ENCODE measurements at regions not wholly inside any gene's neighbourhood (a gene's known extent, or its start where the extent isn't known, plus 50 kb on each side); places are given as distances from the start of the nearest gene placed in this dataset.
A peak's percentile ranks its signal among the peaks of the same experiment; 100 is the strongest.
"Not testable (repeated sequence)": the region's sequence is repeated elsewhere in the genome, so short reads cannot be mapped to it uniquely, and the experiment has no call there.

DNA sequence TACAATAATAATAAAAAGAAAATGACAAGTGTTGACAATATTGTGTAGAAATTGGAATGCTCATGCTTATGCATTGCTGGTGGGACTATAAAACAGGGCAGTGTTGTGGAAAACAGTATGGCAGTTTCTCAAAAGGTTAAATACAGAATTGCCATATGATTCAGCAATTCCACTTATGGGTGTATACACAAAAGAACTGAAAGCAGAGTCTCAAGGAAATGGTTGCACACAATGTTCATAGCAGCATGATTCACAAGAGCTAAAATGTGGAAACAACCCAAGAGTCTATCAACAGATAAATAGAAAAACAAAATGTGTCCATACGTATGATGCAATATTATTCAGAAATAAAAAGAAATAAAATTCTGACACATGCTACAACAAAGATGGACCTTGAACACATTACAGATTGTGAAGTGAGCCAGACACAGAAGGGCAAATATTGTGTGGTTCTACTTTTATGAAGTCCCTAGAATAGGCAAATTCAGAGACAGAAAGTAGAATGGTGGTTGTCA is 64.8 kb upstream of the GRM8 start:
- Histone ChIP-seq H2AFZ (ENCODE audit: low read length) (no peak overlapping the region), H3K27ac (ENCODE audit: insufficient read depth, low read length) (no peak overlapping the region), H3K79me2 (ENCODE audit: control insufficient read depth, insufficient read depth, low read length) (no peaks in the 10 kb centered on the region), H3K9ac (ENCODE audit: insufficient read depth, low read length) (no peak overlapping the region), H3K4me3 (replicated peaks in 1 of 4; ENCODE audit: control extremely low read depth in 1 of 4, insufficient read depth in 1 of 4, low read depth in 3 of 4, low read length in 4 of 4) (no peak overlapping the region), H3K4me1 (ENCODE audit: control insufficient read depth, extremely low read depth, insufficient read depth, low read length) (no peaks in the 10 kb centered on the region), H3K27me3 (ENCODE audit: control insufficient read depth, insufficient read depth, low read length) (no peaks in the 10 kb centered on the region), H4K20me1 (ENCODE audit: control insufficient read depth, extremely low read depth, insufficient read depth, low read length) (no peaks in the 10 kb centered on the region), H3K36me3 (ENCODE audit: control insufficient read depth, insufficient read depth, low read length) (no peaks in the 10 kb centered on the region), H3K9me3 (ENCODE audit: control insufficient read depth, insufficient read depth, low read depth, low read length) (no peaks in the 10 kb centered on the region), H3K4me2 (ENCODE audit: extremely low read depth, insufficient read depth, low read length) (no peak overlapping the region)
- TF ChIP-seq, protein P1, sequence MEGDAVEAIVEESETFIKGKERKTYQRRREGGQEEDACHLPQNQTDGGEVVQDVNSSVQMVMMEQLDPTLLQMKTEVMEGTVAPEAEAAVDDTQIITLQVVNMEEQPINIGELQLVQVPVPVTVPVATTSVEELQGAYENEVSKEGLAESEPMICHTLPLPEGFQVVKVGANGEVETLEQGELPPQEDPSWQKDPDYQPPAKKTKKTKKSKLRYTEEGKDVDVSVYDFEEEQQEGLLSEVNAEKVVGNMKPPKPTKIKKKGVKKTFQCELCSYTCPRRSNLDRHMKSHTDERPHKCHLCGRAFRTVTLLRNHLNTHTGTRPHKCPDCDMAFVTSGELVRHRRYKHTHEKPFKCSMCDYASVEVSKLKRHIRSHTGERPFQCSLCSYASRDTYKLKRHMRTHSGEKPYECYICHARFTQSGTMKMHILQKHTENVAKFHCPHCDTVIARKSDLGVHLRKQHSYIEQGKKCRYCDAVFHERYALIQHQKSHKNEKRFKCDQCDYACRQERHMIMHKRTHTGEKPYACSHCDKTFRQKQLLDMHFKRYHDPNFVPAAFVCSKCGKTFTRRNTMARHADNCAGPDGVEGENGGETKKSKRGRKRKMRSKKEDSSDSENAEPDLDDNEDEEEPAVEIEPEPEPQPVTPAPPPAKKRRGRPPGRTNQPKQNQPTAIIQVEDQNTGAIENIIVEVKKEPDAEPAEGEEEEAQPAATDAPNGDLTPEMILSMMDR (conservative IDR thresholded peaks at IDR 0.05 in 1 of 2, IDR thresholded peaks at IDR 0.05 in 1 of 2; ENCODE audit: low read depth in 1 of 2, low read length in 2 of 2): no peak
- TF ChIP-seq EZH2 (IDR thresholded peaks at IDR 0.05; ENCODE audit: low read length, missing control alignments): no peak
- DNase-seq (ENCODE audit: low read depth in 2 of 2): peak in 1 of 2 donors; percentile 8

DNA sequence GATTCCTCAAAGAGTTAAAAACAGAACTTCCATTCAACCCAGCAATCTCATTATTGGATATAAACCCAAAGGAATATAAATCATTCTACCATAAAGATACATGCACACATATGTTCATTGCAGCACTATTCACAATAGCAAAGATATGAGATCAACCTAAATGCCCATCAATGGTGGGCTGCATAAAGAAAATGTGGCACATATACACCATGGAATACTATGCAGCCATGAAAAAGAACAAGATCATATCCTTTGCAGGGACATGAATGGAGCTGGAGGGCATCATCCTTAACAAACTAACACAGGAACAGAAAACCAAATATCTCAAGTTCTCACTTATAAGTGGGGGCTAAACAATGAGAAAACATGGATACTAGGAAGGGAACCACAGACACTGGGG is 64.1 kb upstream of the GRM8 start:
- H3K4me2 ChIP-seq (ENCODE audit: extremely low read depth, insufficient read depth, low read length); H3K27me3 ChIP-seq (ENCODE audit: control insufficient read depth, insufficient read depth, low read length); H3K4me3 ChIP-seq (replicated peaks in 1 of 4; ENCODE audit: control extremely low read depth in 1 of 4, insufficient read depth in 1 of 4, low read depth in 3 of 4, low read length in 4 of 4); H3K79me2 ChIP-seq (ENCODE audit: control insufficient read depth, insufficient read depth, low read length); H4K20me1 ChIP-seq (ENCODE audit: control insufficient read depth, extremely low read depth, insufficient read depth, low read length); H2AFZ ChIP-seq (ENCODE audit: low read length); H3K9me3 ChIP-seq (ENCODE audit: control insufficient read depth, insufficient read depth, low read depth, low read length); H3K9ac ChIP-seq (ENCODE audit: insufficient read depth, low read length); DNase-seq (ENCODE audit: low read depth in 2 of 2); H3K27ac ChIP-seq (ENCODE audit: insufficient read depth, low read length); H3K36me3 ChIP-seq (ENCODE audit: control insufficient read depth, insufficient read depth, low read length); H3K4me1 ChIP-seq (ENCODE audit: control insufficient read depth, extremely low read depth, insufficient read depth, low read length): not testable (repeated sequence)

DNA sequence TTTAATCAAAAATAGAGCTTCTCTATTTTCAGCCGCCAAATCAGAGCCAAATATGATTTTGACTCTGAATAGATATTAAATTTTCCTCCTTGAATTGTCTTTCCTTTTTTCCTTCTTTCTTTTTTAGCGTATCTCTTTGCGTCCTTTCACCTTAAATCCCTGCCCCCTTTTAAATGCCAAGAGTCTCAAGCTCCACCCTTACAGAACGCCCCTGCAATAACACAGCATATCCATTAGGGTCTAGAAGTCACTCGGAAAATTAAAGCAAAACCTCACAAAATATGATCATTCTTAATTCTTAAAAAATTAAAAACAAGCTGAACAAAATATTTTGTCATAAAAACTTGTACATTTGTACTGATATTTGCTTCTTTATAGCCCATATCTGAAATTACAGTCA is 51.3 kb upstream of the GRM8 start:
- TF ChIP-seq, protein P1 (conservative IDR thresholded peaks at IDR 0.05 in 1 of 2, IDR thresholded peaks at IDR 0.05 in 1 of 2; ENCODE audit: low read depth in 1 of 2, low read length in 2 of 2): no peak
- no peak for TF ChIP-seq EZH2 (IDR thresholded peaks at IDR 0.05; ENCODE audit: low read length, missing control alignments)
- Histone ChIP-seq H3K9me3 (ENCODE audit: control insufficient read depth, insufficient read depth, low read depth, low read length) (no peaks in the 10 kb centered on the region), H3K4me2 (ENCODE audit: extremely low read depth, insufficient read depth, low read length) (no peak overlapping the region), H3K9ac (ENCODE audit: insufficient read depth, low read length) (no peak overlapping the region), H4K20me1 (ENCODE audit: control insufficient read depth, extremely low read depth, insufficient read depth, low read length) (no peaks in the 10 kb centered on the region), H3K27ac (ENCODE audit: insufficient read depth, low read length) (no peak overlapping the region), H3K79me2 (ENCODE audit: control insufficient read depth, insufficient read depth, low read length) (no peaks in the 10 kb centered on the region), H3K4me3 (replicated peaks in 1 of 4; ENCODE audit: control extremely low read depth in 1 of 4, insufficient read depth in 1 of 4, low read depth in 3 of 4, low read length in 4 of 4) (no peak overlapping the region), H2AFZ (ENCODE audit: low read length) (no peak overlapping the region), H3K4me1 (ENCODE audit: control insufficient read depth, extremely low read depth, insufficient read depth, low read length) (no peaks in the 10 kb centered on the region), H3K27me3 (ENCODE audit: control insufficient read depth, insufficient read depth, low read length) (no peaks in the 10 kb centered on the region), H3K36me3 (ENCODE audit: control insufficient read depth, insufficient read depth, low read length) (no peaks in the 10 kb centered on the region)
- no peak for DNase-seq (ENCODE audit: low read depth in 2 of 2)
